ENCODE measurements at regions not wholly inside any gene's neighbourhood (a gene's known extent, or its start where the extent isn't known, plus 50 kb on each side); places are given as distances from the start of the nearest gene placed in this dataset.

DNA sequence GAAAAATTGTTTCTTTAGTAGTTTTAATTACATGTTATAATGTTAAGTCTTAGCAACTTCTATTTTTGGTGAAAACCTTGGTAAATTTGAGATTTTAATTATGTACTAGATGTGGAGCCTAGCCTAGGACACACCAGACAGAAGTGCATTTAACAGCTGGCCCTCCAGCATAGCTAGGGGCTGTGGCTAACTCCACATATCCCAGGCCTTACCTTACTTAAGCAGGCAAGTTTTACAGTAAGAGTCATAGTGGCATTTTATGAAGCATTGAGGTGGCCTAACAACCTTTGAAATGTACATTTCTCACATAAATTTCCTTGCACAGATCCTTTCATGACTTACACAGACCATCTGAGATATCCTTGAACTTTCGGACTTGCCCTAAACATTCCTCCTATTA is 71.6 kb upstream of the C4orf54 start:
- H3K4me3 Mint-ChIP-seq = no peak overlapping the region
- peaks cover 11% of the 10 kb centered on the region for H3K27me3 Mint-ChIP-seq (ENCODE audit: low read depth)
- ATAC-seq (no peak), DNase-seq (ENCODE audit: low spot score) (no peak)
- peaks cover 68% of the 10 kb centered on the region for H3K9me3 Mint-ChIP-seq
- ChIA-PET CTCF (no interaction called here), POLR2A (no interaction called here)
- H3K27ac Mint-ChIP-seq = no peak overlapping the region
- peaks cover 42% of the 10 kb centered on the region for H3K36me3 Mint-ChIP-seq
- TF ChIP-seq ZNF138 (CRISPR knock-in tag; conservative IDR thresholded peaks at IDR 0.05) (no peak), ZNF263 (CRISPR knock-in tag; IDR thresholded peaks at IDR 0.05; ENCODE audit: low read depth) (no peak), HMGA2 (CRISPR knock-in tag; IDR thresholded peaks at IDR 0.05) (no peak), TP53 (CRISPR knock-in tag; IDR thresholded peaks at IDR 0.05) (no peak), ZNF671 (CRISPR knock-in tag; IDR thresholded peaks at IDR 0.05) (no peak), ZNF396 (CRISPR knock-in tag; IDR thresholded peaks at IDR 0.05; ENCODE audit: borderline replicate concordance) (no peak)
- TF ChIP-seq, protein P1, sequence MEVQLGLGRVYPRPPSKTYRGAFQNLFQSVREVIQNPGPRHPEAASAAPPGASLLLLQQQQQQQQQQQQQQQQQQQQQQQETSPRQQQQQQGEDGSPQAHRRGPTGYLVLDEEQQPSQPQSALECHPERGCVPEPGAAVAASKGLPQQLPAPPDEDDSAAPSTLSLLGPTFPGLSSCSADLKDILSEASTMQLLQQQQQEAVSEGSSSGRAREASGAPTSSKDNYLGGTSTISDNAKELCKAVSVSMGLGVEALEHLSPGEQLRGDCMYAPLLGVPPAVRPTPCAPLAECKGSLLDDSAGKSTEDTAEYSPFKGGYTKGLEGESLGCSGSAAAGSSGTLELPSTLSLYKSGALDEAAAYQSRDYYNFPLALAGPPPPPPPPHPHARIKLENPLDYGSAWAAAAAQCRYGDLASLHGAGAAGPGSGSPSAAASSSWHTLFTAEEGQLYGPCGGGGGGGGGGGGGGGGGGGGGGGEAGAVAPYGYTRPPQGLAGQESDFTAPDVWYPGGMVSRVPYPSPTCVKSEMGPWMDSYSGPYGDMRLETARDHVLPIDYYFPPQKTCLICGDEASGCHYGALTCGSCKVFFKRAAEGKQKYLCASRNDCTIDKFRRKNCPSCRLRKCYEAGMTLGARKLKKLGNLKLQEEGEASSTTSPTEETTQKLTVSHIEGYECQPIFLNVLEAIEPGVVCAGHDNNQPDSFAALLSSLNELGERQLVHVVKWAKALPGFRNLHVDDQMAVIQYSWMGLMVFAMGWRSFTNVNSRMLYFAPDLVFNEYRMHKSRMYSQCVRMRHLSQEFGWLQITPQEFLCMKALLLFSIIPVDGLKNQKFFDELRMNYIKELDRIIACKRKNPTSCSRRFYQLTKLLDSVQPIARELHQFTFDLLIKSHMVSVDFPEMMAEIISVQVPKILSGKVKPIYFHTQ (CRISPR knock-in tag; IDR thresholded peaks at IDR 0.05) = no peak
- TF ChIP-seq, protein P2, sequence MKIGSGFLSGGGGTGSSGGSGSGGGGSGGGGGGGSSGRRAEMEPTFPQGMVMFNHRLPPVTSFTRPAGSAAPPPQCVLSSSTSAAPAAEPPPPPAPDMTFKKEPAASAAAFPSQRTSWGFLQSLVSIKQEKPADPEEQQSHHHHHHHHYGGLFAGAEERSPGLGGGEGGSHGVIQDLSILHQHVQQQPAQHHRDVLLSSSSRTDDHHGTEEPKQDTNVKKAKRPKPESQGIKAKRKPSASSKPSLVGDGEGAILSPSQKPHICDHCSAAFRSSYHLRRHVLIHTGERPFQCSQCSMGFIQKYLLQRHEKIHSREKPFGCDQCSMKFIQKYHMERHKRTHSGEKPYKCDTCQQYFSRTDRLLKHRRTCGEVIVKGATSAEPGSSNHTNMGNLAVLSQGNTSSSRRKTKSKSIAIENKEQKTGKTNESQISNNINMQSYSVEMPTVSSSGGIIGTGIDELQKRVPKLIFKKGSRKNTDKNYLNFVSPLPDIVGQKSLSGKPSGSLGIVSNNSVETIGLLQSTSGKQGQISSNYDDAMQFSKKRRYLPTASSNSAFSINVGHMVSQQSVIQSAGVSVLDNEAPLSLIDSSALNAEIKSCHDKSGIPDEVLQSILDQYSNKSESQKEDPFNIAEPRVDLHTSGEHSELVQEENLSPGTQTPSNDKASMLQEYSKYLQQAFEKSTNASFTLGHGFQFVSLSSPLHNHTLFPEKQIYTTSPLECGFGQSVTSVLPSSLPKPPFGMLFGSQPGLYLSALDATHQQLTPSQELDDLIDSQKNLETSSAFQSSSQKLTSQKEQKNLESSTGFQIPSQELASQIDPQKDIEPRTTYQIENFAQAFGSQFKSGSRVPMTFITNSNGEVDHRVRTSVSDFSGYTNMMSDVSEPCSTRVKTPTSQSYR (CRISPR knock-in tag; IDR thresholded peaks at IDR 0.05) = no peak
- peaks cover 11% of the 10 kb centered on the region for H3K4me1 Mint-ChIP-seq

DNA sequence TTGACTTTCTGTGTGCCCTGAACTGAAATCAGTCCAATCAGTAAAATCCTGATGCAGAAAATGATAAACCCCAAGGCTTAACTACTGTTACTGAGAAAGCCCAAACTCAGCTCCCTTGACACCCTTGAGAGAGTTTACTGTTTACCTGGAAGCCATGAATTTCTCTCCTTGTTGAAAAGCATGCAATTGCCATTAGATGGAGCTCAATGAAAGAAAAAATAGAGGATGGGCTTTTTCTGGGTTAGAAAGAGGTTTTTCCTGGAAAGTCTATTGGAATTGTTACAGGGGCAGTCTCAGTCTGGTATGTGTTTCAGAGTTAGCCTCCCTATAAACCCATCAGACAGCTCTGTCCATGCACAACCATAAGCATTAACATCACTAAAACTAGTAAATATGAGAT is 66.4 kb upstream of the C4orf54 start:
- POLR2A ChIA-PET = interaction anchor here (0.8 kb wide), 1 partner anchor 79 kb away, joined by 3 read pairs; no protein-coding TSS in a partner anchor
- H3K36me3 Mint-ChIP-seq = peaks cover 16% of the 10 kb centered on the region; the same call in 1 of the 2 replicates
- CTCF ChIA-PET = interaction anchor here (0.6 to 2.5 kb wide), 7 partner anchors 9 to 87 kb away, joined by 3 to 13 read pairs (median 4); no protein-coding TSS in a partner anchor

DNA sequence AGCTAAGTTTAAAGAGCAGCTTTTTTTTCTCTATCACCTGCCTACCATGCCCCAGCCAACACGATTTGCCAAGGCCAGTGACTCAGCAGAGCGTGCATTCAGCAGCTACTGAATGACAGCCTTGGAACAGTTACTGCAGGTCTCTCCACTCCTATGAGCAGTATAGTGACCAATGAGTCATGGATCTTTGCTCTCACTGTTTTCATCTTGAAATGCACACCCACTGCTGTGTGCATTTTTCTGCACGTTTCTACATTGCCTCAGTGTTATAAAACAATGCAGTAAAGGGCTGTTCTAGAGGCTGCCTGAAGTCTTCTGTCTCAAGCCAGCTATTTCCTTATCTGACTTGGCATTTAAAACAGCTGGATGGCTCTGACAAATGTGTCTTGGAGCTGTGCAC is 66.0 kb upstream of the C4orf54 start:
- Mint-ChIP-seq H3K27ac (no peak overlapping the region), H3K36me3 (peaks cover 14% of the 10 kb centered on the region; the same call in 1 of the 2 replicates), H3K4me3 (no peak overlapping the region), H3K4me1 (peaks cover 32% of the 10 kb centered on the region), H3K9me3 (peaks cover 25% of the 10 kb centered on the region), H3K27me3 (ENCODE audit: low read depth) (no peaks in the 10 kb centered on the region)
- DNase-seq (ENCODE audit: low spot score) (no peak), ATAC-seq (peak; percentile 51; the same call in 1 of the 2 replicates)
- ChIA-PET CTCF (interaction anchor here (0.6 to 2.5 kb wide), 6 partner anchors 12 to 88 kb away, joined by 3 to 13 read pairs (median 4); no protein-coding TSS in a partner anchor), POLR2A (interaction anchor here (0.6 kb wide), 1 partner anchor 296 kb away, joined by 4 read pairs; no protein-coding TSS in a partner anchor)
- TF ChIP-seq TEAD4 (CRISPR knock-in tag; IDR thresholded peaks at IDR 0.05) (no peak), NR3C1 (CRISPR knock-in tag; conservative IDR thresholded peaks at IDR 0.05; ENCODE audit: low read depth) (no peak), ZNF416 (CRISPR knock-in tag; IDR thresholded peaks at IDR 0.05) (no peak)

More for the DNA sequence above, 66.4 kb upstream of the C4orf54 start:
- Mint-ChIP-seq H3K9me3 (peaks cover 28% of the 10 kb centered on the region), H3K4me3 (no peak overlapping the region), H3K27me3 (ENCODE audit: low read depth) (no peaks in the 10 kb centered on the region), H3K4me1 (peaks cover 32% of the 10 kb centered on the region), H3K27ac (no peak overlapping the region)
- ATAC-seq (no peak), DNase-seq (ENCODE audit: low spot score) (no peak)
- no peak for TF ChIP-seq OVOL2 (CRISPR knock-in tag; IDR thresholded peaks at IDR 0.05; ENCODE audit: borderline replicate concordance)
- no peak for TF ChIP-seq ZNF219 (CRISPR knock-in tag; IDR thresholded peaks at IDR 0.05; ENCODE audit: borderline replicate concordance)
- TF ChIP-seq, protein P3, sequence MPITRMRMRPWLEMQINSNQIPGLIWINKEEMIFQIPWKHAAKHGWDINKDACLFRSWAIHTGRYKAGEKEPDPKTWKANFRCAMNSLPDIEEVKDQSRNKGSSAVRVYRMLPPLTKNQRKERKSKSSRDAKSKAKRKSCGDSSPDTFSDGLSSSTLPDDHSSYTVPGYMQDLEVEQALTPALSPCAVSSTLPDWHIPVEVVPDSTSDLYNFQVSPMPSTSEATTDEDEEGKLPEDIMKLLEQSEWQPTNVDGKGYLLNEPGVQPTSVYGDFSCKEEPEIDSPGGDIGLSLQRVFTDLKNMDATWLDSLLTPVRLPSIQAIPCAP (CRISPR knock-in tag; IDR thresholded peaks at IDR 0.05) = no peak
- no peak for TF ChIP-seq EMX1 (CRISPR knock-in tag; IDR thresholded peaks at IDR 0.05)
- no peak for TF ChIP-seq SMAD3 (CRISPR knock-in tag; IDR thresholded peaks at IDR 0.05; ENCODE audit: borderline replicate concordance)
- TF ChIP-seq IRF2 (CRISPR knock-in tag; IDR thresholded peaks at IDR 0.05; ENCODE audit: borderline replicate concordance, low read depth) = no peak
- no peak for TF ChIP-seq ESRRA (CRISPR knock-in tag; IDR thresholded peaks at IDR 0.05; ENCODE audit: borderline replicate concordance)
- TF ChIP-seq NFATC4 (CRISPR knock-in tag; IDR thresholded peaks at IDR 0.05) = no peak
- TF ChIP-seq FOXJ3 (CRISPR knock-in tag; IDR thresholded peaks at IDR 0.05; ENCODE audit: borderline replicate concordance) = no peak
- no peak for TF ChIP-seq NFE2L1 (CRISPR knock-in tag; IDR thresholded peaks at IDR 0.05)
- no peak for TF ChIP-seq HMGA2 (CRISPR knock-in tag; IDR thresholded peaks at IDR 0.05)
- TF ChIP-seq ZNF263 (CRISPR knock-in tag; IDR thresholded peaks at IDR 0.05; ENCODE audit: low read depth) = no peak
- TF ChIP-seq ZNF121 (CRISPR knock-in tag; IDR thresholded peaks at IDR 0.05) = no peak
